ENCODE measurements at regions not wholly inside any gene's neighbourhood (a gene's known extent, or its start where the extent isn't known, plus 50 kb on each side); places are given as distances from the start of the nearest gene placed in this dataset.

- DNase-seq (ENCODE audit: low read depth) = no peak
Observed at GRCh38 chr10:83252596-83252995, 886.7 kb upstream of the GHITM start.

GRCh38 chr10:83253011-83253671 lies 886.2 kb upstream of the GHITM start:
- no peak for DNase-seq (ENCODE audit: low read depth)

GRCh38 chr10:83254698-83255097 lies 884.6 kb upstream of the GHITM start:
- no peak for DNase-seq (ENCODE audit: low read depth)

GRCh38 chr10:83262434-83262833 lies 876.9 kb upstream of the GHITM start:
- no peak for DNase-seq (ENCODE audit: low read depth)

- DNase-seq (ENCODE audit: low read depth) = no peak
Observed at GRCh38 chr10:83272666-83273434, 866.5 kb upstream of the GHITM start.

GRCh38 chr10:83274088-83274487 lies 865.2 kb upstream of the GHITM start:
- DNase-seq (ENCODE audit: low read depth) = no peak

GRCh38 chr10:83276971-83277370 lies 862.3 kb upstream of the GHITM start:
- DNase-seq (ENCODE audit: low read depth) = no peak

- no peak for DNase-seq (ENCODE audit: low read depth)
Observed at GRCh38 chr10:83283151-83283550, 856.2 kb upstream of the GHITM start.

- no peak for DNase-seq (ENCODE audit: low read depth)
Observed at GRCh38 chr10:83287374-83287773, 851.9 kb upstream of the GHITM start.

- no peak for DNase-seq (ENCODE audit: low read depth)
Observed at GRCh38 chr10:83289373-83289772, 849.9 kb upstream of the GHITM start.

GRCh38 chr10:83289948-83290347 lies 849.4 kb upstream of the GHITM start:
- no peak for DNase-seq (ENCODE audit: low read depth)

- DNase-seq (ENCODE audit: low read depth) = no peak
Observed at GRCh38 chr10:83301732-83302131, 837.6 kb upstream of the GHITM start.

- no peak for DNase-seq (ENCODE audit: low read depth)
Observed at GRCh38 chr10:83302623-83303022, 836.7 kb upstream of the GHITM start.

- no peak for DNase-seq (ENCODE audit: low read depth)
Observed at GRCh38 chr10:83310688-83311087, 828.6 kb upstream of the GHITM start.

GRCh38 chr10:83312570-83312969 lies 826.7 kb upstream of the GHITM start:
- no peak for DNase-seq (ENCODE audit: low read depth)

GRCh38 chr10:83332690-83333089 lies 806.6 kb upstream of the GHITM start:
- no peak for DNase-seq (ENCODE audit: low read depth)

- DNase-seq (ENCODE audit: low read depth) = no peak
Observed at GRCh38 chr10:83333566-83333965, 805.7 kb upstream of the GHITM start.

- DNase-seq (ENCODE audit: low read depth) = no peak
Observed at GRCh38 chr10:83343676-83344075, 795.6 kb upstream of the GHITM start.

- DNase-seq (ENCODE audit: low read depth) = no peak
Observed at GRCh38 chr10:83346266-83346910, 792.9 kb upstream of the GHITM start.

GRCh38 chr10:83352588-83352987 lies 786.7 kb upstream of the GHITM start:
- DNase-seq (ENCODE audit: low read depth) = no peak

- no peak for DNase-seq (ENCODE audit: low read depth)
Observed at GRCh38 chr10:83354456-83354855, 784.9 kb upstream of the GHITM start.

GRCh38 chr10:83357004-83357403 lies 782.3 kb upstream of the GHITM start:
- DNase-seq (ENCODE audit: low read depth) = no peak

- DNase-seq (ENCODE audit: low read depth) = no peak
Observed at GRCh38 chr10:83357627-83358026, 781.7 kb upstream of the GHITM start.
